ENCODE measurements at regions not wholly inside any gene's neighbourhood (a gene's known extent, or its start where the extent isn't known, plus 50 kb on each side); places are given as distances from the start of the nearest gene placed in this dataset.
A peak's percentile ranks its signal among the peaks of the same experiment; 100 is the strongest.
"Not testable (repeated sequence)": the region's sequence is repeated elsewhere in the genome, so short reads cannot be mapped to it uniquely, and the experiment has no call there.

DNA sequence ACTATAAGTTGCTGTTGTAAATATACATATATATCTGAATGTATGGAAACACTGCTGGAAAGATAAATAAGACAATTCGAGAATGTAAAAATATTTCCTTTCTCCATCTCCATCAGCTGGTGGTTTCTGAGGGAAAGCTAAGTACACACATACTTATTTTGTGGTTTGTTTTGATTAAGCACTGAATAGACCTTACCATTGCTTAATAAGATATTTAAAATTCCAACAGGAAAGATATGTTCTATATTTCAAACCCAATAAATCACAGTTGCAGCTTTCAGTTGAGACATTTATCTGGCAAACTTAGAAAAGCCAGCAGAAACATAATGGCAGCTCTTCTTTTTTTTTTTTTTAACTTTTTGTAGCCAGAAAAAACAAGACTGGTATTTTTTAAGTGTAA lies 160.4 kb downstream of the VGLL3 start:
- H3K4me3 ChIP-seq (ENCODE audit: low read depth, low read length), result no peak overlapping the region
- H3K9ac ChIP-seq (ENCODE audit: low read length), result no peak overlapping the region
- H3K27me3 ChIP-seq (ENCODE audit: control insufficient read depth, insufficient read depth, low read length), result no peaks in the 10 kb centered on the region

GRCh38 chr3:86828751-86829150 lies 162.2 kb downstream of the VGLL3 start:
- Histone ChIP-seq H3K9me3 (ENCODE audit: control insufficient read depth, insufficient read depth, low read depth, low read length) (no peaks in the 10 kb centered on the region), H3K36me3 (ENCODE audit: control insufficient read depth, insufficient read depth, low read length) (no peaks in the 10 kb centered on the region), H3K27me3 (ENCODE audit: control insufficient read depth, insufficient read depth, low read length) (no peaks in the 10 kb centered on the region), H3K4me3 (ENCODE audit: low read depth, low read length) (no peak overlapping the region), H3K4me1 (ENCODE audit: control insufficient read depth, insufficient read depth, low read length) (no peaks in the 10 kb centered on the region), H3K9ac (ENCODE audit: low read length) (no peak overlapping the region), H3K27ac (ENCODE audit: low read depth, low read length) (no peak overlapping the region)

More for the DNA sequence above, 160.4 kb downstream of the VGLL3 start:
- no peaks in the 10 kb centered on the region for H3K9me3 ChIP-seq (ENCODE audit: control insufficient read depth, insufficient read depth, low read depth, low read length)
- H3K27ac ChIP-seq (ENCODE audit: low read depth, low read length), result no peak overlapping the region
- H3K4me1 ChIP-seq (ENCODE audit: control insufficient read depth, insufficient read depth, low read length), result no peaks in the 10 kb centered on the region
- no peaks in the 10 kb centered on the region for H3K36me3 ChIP-seq (ENCODE audit: control insufficient read depth, insufficient read depth, low read length)

DNA sequence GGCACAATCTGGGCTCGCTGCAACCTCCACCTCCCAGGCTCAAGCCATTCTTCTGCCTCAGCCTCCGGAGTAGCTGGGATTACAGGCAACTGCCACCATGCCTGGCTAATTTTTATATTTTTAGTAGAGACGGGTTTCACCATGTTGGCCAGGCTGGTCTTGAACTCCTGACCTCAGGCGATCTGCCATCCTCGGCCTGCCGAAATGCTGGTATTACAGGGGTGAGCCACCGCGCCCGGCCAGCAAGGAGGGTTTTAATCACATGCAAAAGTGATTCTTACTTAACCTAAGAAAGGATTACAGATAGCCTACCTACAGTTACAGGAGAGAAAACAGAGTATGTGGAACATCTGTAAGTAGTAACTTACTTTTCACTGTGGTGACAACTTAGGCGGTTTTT lies 163.4 kb downstream of the VGLL3 start:
- H3K9ac ChIP-seq (ENCODE audit: low read length); H3K36me3 ChIP-seq (ENCODE audit: control insufficient read depth, insufficient read depth, low read length); H3K27me3 ChIP-seq (ENCODE audit: control insufficient read depth, insufficient read depth, low read length); H3K4me3 ChIP-seq (ENCODE audit: low read depth, low read length); H3K4me1 ChIP-seq (ENCODE audit: control insufficient read depth, insufficient read depth, low read length); H3K27ac ChIP-seq (ENCODE audit: low read depth, low read length); H3K9me3 ChIP-seq (ENCODE audit: control insufficient read depth, insufficient read depth, low read depth, low read length): not testable (repeated sequence)

DNA sequence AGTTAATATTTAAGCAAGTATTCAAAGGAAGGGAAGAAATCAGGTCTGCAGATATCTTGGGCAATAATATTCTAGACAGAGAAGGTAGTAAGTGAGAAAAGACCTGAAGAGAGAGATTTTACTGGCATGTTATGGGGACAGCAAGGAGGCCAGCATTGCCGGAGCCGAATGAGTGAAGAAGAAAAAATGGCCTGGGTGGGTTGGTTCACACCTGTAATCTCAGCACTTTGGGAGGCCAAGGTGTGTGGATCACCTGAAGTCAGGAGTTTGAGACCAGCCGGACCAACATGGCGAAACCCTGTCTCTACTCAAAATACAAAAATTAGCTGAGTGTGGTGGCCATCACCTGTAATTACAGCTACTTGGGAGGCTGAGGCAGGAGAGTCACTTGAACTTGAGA lies 164.7 kb downstream of the VGLL3 start:
- H3K36me3 ChIP-seq (ENCODE audit: control insufficient read depth, insufficient read depth, low read length), result no peaks in the 10 kb centered on the region
- no peak overlapping the region for H3K27ac ChIP-seq (ENCODE audit: low read depth, low read length)
- H3K4me1 ChIP-seq (ENCODE audit: control insufficient read depth, insufficient read depth, low read length), result no peaks in the 10 kb centered on the region
- H3K9ac ChIP-seq (ENCODE audit: low read length), result no peak overlapping the region
- no peaks in the 10 kb centered on the region for H3K9me3 ChIP-seq (ENCODE audit: control insufficient read depth, insufficient read depth, low read depth, low read length)
- H3K27me3 ChIP-seq (ENCODE audit: control insufficient read depth, insufficient read depth, low read length), result no peaks in the 10 kb centered on the region
- H3K4me3 ChIP-seq (ENCODE audit: low read depth, low read length), result no peak overlapping the region

DNA sequence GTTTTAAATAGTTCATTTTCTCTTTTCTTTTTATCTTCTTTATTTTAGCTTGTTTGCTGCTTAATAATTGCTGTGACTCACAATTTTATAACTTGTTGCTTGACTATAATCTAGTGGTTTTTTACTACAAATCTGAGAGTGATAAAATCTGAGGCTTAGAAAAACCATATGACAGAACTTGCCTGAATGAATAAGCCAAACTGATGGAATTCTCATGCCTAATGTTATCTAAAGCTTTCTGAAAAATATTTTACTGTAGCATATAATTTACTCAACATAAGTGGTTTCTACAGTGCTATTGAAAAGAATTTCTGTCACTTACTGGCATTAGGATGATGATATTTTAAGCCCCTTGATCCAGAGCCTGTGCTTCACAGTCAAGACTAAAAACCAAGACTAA lies 175.1 kb downstream of the VGLL3 start:
- Histone ChIP-seq H3K36me3 (ENCODE audit: control insufficient read depth, insufficient read depth, low read length) (no peaks in the 10 kb centered on the region), H3K27me3 (ENCODE audit: control insufficient read depth, insufficient read depth, low read length) (no peaks in the 10 kb centered on the region), H3K27ac (ENCODE audit: low read depth, low read length) (0 out of 2 replicates have a peak overlapping the region, but pooled peaks have one; percentile 7), H3K4me3 (ENCODE audit: low read depth, low read length) (no peak overlapping the region), H3K4me1 (ENCODE audit: control insufficient read depth, insufficient read depth, low read length) (peaks cover 18% of the 10 kb centered on the region), H3K9ac (ENCODE audit: low read length) (no peak overlapping the region), H3K9me3 (ENCODE audit: control insufficient read depth, insufficient read depth, low read depth, low read length) (0 out of 2 replicates have a peak, but pooled peaks cover under 1% of the 10 kb centered on the region)

- Histone ChIP-seq H3K4me1 (ENCODE audit: control insufficient read depth, insufficient read depth, low read length) (peaks cover 18% of the 10 kb centered on the region), H3K27ac (ENCODE audit: low read depth, low read length) (0 out of 2 replicates have a peak overlapping the region, but pooled peaks have one; percentile 7)
Observed at GRCh38 chr3:86814918-86815655, 175.9 kb downstream of the VGLL3 start.

DNA sequence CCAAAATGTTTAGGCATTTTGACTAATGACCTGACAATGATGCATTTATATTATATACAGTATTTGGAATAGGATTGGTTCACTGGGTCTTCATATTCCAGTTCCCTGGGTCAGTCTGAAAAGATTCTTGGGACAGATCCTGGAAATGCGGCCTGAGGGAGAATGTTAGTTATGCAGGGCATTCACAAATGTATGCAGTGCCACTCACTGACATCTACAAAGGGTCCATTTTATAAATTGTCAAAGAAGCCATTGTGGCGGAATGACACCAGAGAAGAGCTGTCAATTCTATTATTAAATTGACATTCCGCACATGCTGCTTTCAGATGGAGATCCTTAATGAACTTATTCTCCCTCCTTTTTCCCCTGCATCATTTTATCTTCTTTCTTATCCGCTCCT lies 176.6 kb downstream of the VGLL3 start:
- no peaks in the 10 kb centered on the region for H3K9me3 ChIP-seq (ENCODE audit: control insufficient read depth, insufficient read depth, low read depth, low read length)
- no peaks in the 10 kb centered on the region for H3K27me3 ChIP-seq (ENCODE audit: control insufficient read depth, insufficient read depth, low read length)
- H3K4me1 ChIP-seq (ENCODE audit: control insufficient read depth, insufficient read depth, low read length), result peaks cover 18% of the 10 kb centered on the region
- H3K4me3 ChIP-seq (ENCODE audit: low read depth, low read length), result no peak overlapping the region
- no peak overlapping the region for H3K9ac ChIP-seq (ENCODE audit: low read length)
- H3K27ac ChIP-seq (ENCODE audit: low read depth, low read length), result no peak overlapping the region
- no peaks in the 10 kb centered on the region for H3K36me3 ChIP-seq (ENCODE audit: control insufficient read depth, insufficient read depth, low read length)

More at GRCh38 chr3:86814918-86815655, 175.9 kb downstream of the VGLL3 start:
- Histone ChIP-seq H3K27me3 (ENCODE audit: control insufficient read depth, insufficient read depth, low read length) (no peaks in the 10 kb centered on the region), H3K36me3 (ENCODE audit: control insufficient read depth, insufficient read depth, low read length) (no peaks in the 10 kb centered on the region), H3K9me3 (ENCODE audit: control insufficient read depth, insufficient read depth, low read depth, low read length) (no peaks in the 10 kb centered on the region), H3K9ac (ENCODE audit: low read length) (no peak overlapping the region), H3K4me3 (ENCODE audit: low read depth, low read length) (peak overlapping the region; percentile 12; the same call in 1 of the 2 replicates)

GRCh38 chr3:86801921-86802320 lies 189.0 kb downstream of the VGLL3 start:
- no peak overlapping the region for H3K9ac ChIP-seq (ENCODE audit: low read length)
- H3K36me3 ChIP-seq (ENCODE audit: control insufficient read depth, insufficient read depth, low read length), result no peaks in the 10 kb centered on the region
- H3K4me3 ChIP-seq (ENCODE audit: low read depth, low read length), result no peak overlapping the region
- no peaks in the 10 kb centered on the region for H3K4me1 ChIP-seq (ENCODE audit: control insufficient read depth, insufficient read depth, low read length)
- H3K27me3 ChIP-seq (ENCODE audit: control insufficient read depth, insufficient read depth, low read length), result no peaks in the 10 kb centered on the region
- H3K27ac ChIP-seq (ENCODE audit: low read depth, low read length), result no peak overlapping the region
- H3K9me3 ChIP-seq (ENCODE audit: control insufficient read depth, insufficient read depth, low read depth, low read length), result no peaks in the 10 kb centered on the region

DNA sequence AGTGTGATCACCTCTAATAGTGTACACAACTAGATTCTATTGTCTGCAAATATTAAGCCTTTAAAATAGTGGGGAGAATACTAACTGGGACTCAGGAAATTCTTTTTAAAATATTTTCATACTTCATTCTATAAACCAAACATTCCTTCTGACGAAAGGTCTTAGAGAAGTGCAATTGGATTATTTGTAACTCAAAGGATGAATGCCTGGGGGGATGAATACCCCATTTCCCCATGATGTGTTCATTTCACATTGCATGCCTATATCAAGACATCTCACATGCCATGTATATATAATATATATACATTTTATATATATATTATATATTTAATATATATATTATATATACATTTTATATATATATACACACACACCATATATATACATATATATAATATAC lies 189.9 kb downstream of the VGLL3 start:
- no peaks in the 10 kb centered on the region for H3K36me3 ChIP-seq (ENCODE audit: control insufficient read depth, insufficient read depth, low read length)
- H3K9ac ChIP-seq (ENCODE audit: low read length), result no peak overlapping the region
- no peaks in the 10 kb centered on the region for H3K9me3 ChIP-seq (ENCODE audit: control insufficient read depth, insufficient read depth, low read depth, low read length)
- no peaks in the 10 kb centered on the region for H3K27me3 ChIP-seq (ENCODE audit: control insufficient read depth, insufficient read depth, low read length)
- no peaks in the 10 kb centered on the region for H3K4me1 ChIP-seq (ENCODE audit: control insufficient read depth, insufficient read depth, low read length)
- H3K4me3 ChIP-seq (ENCODE audit: low read depth, low read length), result no peak overlapping the region
- H3K27ac ChIP-seq (ENCODE audit: low read depth, low read length), result no peak overlapping the region

DNA sequence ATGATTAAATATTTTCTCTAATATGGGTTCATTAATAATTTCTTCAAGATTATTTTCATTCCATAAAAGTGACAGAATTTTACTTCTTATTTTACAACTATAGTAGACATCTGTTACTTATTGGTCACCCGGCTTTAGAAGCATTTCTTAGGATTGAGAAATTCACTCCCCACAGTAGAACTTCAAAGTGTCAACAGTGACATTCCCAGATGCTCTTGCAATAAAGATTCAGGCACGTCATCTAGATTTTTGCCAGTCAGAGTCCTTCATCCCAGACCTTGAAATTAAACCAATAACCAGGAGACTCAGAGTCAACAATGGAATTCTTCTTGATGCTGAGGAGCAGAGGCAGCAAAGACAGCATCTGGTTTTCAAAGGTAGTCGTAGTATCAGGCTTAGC lies 190.8 kb downstream of the VGLL3 start:
- H3K4me1 ChIP-seq (ENCODE audit: control insufficient read depth, insufficient read depth, low read length), result no peaks in the 10 kb centered on the region
- no peak overlapping the region for H3K27ac ChIP-seq (ENCODE audit: low read depth, low read length)
- H3K4me3 ChIP-seq (ENCODE audit: low read depth, low read length), result no peak overlapping the region
- H3K9ac ChIP-seq (ENCODE audit: low read length), result no peak overlapping the region
- no peaks in the 10 kb centered on the region for H3K9me3 ChIP-seq (ENCODE audit: control insufficient read depth, insufficient read depth, low read depth, low read length)
- no peaks in the 10 kb centered on the region for H3K27me3 ChIP-seq (ENCODE audit: control insufficient read depth, insufficient read depth, low read length)
- no peaks in the 10 kb centered on the region for H3K36me3 ChIP-seq (ENCODE audit: control insufficient read depth, insufficient read depth, low read length)

DNA sequence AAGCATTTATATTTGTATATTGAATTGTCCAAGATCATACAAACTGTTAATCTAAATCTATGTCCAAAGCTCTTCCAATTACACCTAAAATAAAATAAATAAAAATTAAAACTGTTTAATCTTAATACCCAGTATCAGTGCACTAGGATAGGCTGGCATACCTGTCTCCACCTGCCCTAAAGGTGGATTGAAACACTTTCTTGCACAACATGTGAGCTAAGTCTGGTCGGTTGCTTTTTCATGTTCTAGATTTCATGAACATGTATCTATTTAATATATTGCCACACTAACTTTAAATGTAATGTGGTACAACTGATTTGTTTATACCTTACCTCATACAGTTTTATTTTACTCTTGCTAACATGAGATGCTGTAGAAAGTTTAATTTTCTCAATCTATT lies 193.0 kb downstream of the VGLL3 start:
- Histone ChIP-seq H3K4me3 (ENCODE audit: low read depth, low read length) (no peak overlapping the region), H3K27ac (ENCODE audit: low read depth, low read length) (no peak overlapping the region), H3K9ac (ENCODE audit: low read length) (no peak overlapping the region), H3K4me1 (ENCODE audit: control insufficient read depth, insufficient read depth, low read length) (peaks cover 7% of the 10 kb centered on the region), H3K27me3 (ENCODE audit: control insufficient read depth, insufficient read depth, low read length) (no peaks in the 10 kb centered on the region), H3K36me3 (ENCODE audit: control insufficient read depth, insufficient read depth, low read length) (no peaks in the 10 kb centered on the region), H3K9me3 (ENCODE audit: control insufficient read depth, insufficient read depth, low read depth, low read length) (no peaks in the 10 kb centered on the region)
